ENCODE measurements at regions not wholly inside any gene's neighbourhood (a gene's known extent, or its start where the extent isn't known, plus 50 kb on each side); places are given as distances from the start of the nearest gene placed in this dataset.

DNA sequence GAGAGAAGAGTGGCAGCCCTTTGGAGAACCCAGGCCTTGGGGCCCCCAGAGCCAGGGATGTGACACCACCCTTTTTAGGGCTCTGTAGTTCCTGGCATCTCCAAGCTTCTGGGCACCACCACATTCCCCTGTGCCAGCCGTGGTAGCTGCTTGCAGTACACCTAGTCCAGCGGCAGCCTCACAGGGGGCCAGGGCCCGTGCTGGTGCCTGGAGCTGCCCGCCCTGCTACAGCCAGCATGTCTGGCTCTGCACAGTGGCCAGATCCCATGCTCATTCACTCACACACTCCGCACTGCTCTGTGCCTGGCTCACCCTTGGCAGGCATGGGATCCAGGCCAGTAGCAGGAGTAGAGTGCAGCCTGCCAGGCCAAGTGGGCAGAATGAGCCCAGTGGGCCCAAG, 351.6 kb upstream of the TMCO5A start:
- no peak for DNase-seq

DNA sequence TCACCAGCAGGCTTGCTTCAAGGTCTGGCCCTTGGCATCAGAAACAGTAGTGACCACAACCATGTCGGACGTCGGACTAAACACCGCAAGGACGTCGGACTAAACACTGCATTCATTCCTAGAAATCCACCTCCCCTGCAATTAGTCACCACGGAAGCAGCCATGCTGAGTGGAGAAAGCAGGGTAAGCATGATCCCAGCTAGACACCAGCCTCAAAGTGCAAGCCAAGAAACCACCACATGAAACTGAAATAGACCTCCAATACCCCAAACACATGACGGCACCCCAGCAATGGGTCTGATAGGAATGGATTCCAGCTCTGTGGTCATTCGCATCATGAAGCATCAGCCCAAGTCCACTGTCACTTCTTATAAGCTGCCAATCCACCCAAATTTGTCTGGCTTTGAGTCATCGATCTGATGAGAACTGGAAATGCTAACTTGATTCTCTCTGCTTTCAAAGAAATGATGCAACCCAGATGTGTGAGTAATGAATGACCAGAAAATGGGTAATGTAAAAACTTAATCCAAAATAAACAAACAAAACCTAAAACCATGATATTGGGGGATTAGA, 348.3 kb upstream of the TMCO5A start:
- DNase-seq, result peak; percentile 84

DNA sequence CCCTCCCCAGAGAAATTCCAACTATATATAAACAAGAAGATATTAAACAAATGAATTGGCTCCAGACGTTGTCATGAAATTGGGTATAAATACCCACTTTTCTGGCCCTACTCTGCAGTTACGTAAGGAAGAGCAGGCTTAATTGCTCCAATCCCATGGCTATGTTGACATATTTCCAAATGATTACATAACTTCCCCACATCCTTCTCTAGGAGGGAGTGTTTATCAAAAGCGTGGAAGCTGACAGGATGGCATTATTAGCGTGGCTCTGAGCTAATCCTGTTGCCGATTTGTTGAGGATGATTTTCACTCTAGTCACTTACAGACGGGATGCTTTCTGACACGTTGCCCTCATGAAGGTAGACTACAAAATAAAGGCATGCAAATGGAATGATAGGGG, 347.5 kb upstream of the TMCO5A start:
- peak; percentile 47 for DNase-seq

DNA sequence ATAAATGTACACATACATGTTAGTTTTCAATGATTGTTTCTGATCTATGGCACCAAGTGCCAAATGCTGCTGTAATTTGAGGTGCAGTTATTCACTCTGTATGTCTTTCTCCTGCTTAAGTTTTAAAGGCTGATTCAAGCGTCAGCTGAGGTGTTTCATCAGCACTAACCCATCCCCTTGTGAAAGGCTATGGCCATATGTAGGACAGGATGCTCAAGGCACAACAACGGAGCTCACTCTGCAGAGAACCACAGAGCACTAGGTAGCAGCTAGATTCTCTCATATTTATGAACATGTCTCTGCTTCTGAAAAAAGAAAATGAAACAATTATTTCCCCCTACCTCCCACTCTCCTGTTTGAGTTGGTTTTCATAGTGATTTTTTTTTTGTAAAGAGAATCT, 340.0 kb upstream of the TMCO5A start:
- peak; percentile 28 for DNase-seq

DNA sequence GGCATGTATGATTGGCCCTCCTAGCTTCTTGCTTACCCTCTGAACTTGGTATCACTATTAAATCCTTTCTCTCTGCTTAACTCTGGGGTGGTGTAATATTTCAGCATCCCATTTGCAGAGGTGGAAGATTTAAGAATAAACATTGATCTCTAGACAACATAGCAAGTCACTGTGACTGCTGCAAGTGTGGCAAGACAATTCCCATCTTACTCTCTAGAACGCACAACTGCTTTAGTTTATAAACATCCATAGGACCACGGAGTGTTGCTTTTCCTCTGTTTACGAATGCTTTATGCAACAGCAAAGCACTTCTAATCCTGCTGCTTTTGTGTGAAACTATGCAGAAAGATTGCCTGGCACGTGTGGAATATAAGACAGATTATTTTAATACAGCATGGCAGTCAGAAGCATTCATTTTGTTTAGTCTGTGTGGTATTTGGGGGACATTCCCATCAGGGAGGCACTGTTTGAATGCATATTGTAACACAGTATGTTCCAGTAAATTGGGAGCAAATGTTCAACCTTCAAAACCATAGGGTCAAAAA, 338.9 kb upstream of the TMCO5A start:
- peak; percentile 20 for DNase-seq

DNA sequence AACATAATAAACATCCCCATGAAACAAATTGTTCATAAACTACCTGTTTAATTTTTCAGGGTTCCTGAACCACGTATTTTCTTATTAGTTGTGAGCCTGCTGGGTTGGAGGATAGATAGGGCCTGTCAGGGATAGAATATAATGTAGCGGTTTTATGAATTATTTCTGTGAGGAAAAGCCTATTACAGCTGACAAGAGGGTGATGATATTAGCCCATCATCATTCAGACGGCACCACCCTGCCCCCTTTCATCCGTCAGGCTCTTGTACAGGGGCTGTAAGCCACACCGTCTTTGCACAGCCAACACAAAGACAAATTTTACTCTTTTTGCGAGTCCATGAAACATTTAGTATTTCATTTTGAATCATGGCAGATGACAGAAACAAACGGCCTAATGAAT, 335.3 kb upstream of the TMCO5A start:
- DNase-seq, result no peak

DNA sequence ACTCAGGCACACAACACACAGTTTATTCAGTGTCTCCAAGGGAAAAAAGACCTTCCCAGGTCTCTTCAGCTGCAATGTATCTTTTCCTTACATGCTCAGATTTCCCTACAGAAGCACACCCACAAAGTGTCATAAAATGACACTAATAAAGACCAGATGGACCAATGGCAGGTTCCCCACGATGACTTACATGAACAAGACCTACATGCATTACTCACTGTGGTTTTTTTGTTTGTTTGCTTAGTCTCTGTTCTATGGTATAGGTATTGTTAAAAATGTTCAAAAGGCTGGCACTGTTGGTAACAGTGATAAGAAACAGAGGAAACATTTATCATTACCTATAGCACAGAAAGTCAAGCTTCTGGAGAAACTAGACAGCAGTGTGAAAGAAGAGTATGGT, 318.2 kb upstream of the TMCO5A start:
- peak; percentile 71 for DNase-seq

DNA sequence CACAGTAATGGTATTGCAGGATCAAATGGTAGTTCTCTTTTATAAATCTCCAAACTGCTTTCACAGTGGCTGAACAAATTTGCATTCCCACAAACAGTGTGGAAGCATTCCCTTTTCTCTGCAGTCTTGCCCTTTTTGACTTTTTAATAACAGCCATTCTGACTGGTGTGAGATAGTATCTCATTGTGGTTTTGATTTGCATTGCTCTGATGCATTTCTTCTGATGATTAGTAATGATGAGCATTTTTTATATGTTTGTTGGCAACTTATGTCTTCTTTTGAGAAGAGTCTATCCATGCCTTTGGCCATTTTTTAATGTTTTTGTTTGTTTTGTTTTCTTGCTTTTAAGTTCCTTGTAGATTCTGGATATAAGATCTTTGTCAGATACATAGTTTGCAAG, 316.1 kb upstream of the TMCO5A start:
- DNase-seq, result peak; percentile 57

DNA sequence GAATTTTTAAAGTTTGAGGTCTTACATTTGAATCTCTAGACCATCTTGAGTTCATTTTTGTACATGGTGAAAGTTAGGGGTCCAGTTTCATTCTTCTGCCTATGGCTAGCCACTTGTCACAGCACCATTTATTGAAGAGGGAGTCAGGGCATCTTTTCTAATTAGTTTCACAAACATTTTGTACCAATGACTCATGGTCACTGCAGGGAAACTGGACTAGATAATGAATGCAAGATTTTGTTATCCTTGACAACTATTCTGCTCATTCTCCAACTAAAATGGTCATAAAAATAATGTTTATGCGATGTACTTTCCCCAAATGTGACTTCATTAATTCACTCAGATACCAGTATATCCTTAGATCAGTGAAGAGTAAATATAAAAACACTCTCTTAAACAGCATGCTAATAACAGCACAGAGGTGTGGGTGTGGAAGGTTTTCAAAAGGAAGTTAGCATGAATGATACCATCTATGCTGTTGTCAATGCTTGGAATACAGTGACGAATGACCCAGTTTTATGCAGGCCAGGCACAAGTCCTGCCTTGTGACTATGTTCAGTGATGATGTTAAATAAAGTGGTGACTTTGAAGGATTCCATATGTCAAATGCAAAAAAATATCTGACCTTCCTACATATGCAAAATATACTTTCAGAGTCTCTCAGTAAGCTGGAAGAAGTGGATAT, 314.9 kb upstream of the TMCO5A start:
- DNase-seq, result peak; percentile 24

DNA sequence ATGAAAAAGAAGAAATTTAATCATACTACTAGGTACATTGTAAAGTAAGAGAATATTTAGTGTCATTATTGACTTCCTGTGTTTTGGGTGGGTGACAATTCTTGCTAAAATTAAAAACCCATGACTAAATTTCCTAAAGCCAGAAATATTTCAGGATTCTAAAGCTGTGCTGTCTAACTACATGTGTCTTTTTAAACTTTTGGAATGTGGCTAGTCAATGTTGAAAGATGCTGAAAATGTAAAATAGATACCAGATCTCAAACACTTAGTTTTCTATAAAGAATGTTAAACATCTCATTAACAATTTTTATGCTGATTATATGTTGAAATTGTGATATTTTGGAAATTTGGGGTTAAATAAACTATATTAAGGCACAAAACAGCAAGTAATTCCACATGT, 308.9 kb upstream of the TMCO5A start:
- DNase-seq, result peak; percentile 66

DNA sequence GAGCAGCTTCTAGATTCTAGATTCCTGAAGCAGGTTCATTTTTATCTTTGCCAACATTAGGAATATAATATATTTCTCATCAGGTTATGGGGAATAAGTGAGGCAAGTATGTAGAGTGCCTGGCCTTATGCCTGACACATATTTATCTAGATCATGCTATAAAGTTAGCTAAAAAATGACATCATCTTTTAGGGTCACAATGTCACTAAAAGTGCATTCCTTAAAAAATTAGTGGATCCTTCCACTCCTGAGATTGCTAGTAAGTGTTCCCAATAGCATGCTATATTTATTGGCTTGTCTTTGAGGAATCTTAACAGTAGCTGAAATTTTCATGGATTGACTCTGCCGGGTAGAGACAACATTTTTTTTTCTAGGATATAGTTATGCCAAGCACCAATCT, 305.9 kb upstream of the TMCO5A start:
- no peak for DNase-seq

DNA sequence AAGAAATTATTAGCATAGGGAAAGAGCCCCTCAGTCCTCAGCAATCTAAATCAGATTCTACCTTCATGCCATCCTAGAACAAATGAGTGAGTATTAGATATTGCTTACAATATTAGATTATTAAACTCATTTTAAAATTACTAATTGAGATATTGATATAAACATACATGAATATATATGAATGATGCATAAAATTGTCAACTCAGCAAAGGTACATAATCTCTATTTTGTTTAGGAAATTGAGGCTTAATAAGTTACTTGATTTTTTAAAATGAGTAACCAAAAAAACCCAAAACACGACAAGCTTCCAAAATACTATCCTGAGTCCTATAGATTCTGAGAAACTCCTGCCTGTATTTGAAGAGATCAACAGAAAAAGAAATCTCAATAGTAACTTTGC, 297.7 kb upstream of the TMCO5A start:
- DNase-seq, result no peak

DNA sequence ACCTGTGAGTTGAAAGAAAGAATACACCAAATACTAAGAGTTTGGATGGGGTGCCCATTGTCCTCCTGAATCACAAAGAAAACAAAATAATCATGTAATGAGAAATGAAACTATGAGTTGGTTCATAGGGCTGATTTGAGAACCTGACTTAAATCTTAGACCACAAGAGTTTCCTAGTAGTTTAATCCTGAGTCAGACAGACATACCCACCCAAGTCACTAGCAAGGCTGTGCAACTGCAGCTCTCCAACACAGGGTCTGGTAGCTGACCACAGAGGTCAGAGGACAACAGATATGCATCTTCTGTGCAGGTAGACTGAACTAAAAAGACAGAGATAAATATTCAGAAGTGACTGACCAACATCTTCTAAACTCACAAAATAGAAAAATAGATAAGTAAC, 296.3 kb upstream of the TMCO5A start:
- peak; percentile 39 for DNase-seq

DNA sequence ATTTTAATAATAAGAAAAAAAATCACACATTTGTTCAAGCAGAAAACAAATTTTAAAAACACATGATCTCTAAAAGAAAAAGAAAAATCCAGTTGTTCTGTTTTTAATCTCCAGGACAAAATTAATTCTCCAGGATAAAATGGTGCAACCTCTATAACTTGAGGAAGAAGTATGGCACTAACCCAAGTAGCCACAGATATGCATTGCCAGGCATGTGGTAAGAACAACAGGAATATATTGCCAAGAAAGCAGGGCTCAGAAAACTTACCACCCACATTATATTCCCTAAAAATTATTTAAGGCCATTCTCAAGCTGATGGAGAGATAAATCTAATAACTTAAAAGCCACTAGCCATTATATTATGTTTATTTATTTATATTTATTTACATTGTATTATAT, 295.7 kb upstream of the TMCO5A start:
- peak; percentile 30 for DNase-seq

DNA sequence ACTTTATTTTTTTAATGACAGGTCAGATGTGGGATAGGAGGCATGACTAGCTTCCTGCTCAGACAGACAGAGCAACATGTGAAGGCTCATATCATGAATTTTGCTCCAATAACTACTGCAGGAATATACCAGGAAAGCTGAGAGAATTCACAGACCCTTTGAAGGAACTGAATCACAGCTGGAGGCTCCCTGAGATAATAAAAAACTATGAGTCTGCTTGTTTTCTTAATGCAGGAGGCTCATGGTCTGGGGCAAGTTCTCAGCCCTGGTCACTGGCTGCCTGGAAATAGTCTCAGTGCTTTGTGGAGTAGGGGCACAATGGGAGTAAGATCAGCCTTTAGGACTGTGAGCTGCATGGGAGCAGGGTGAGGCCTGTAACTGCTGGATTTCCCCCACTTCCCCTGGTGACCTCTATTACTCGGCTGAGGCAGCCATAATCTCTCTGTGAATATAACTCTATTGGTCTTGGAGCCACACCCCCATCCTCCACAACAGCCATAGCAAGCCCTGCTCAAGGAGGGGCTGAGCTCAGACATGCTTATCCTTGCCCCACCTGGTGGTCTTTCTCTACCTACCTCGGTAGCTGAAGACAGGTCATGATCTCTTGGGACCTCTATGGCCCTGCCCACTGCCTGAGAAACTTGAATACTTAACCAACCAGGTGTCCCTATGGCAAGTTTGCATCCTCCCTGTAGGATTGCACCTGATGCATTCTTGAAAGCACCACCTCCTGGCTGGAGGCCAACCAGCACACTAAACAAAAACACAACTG, 281.6 kb upstream of the TMCO5A start:
- no peak for DNase-seq

DNA sequence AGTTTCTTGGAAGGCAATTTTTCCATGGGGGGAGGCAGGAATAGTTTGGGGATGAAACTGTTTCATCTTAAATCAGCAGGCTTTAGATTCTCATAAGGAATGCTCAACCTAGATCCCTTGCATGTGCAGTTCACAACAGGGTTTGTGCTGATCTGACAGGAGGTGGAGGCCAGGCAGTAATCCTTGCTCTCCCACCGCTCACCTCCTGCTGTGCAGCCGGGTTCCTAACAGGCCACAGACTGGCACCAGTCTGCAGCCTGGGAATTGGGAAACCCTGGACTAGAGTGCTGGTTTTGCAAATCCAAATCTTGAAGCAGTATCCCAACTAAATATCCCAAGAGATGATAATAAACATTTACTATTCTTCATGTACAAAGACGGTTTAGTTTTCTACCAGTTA, 256.3 kb upstream of the TMCO5A start:
- DNase-seq, result no peak

DNA sequence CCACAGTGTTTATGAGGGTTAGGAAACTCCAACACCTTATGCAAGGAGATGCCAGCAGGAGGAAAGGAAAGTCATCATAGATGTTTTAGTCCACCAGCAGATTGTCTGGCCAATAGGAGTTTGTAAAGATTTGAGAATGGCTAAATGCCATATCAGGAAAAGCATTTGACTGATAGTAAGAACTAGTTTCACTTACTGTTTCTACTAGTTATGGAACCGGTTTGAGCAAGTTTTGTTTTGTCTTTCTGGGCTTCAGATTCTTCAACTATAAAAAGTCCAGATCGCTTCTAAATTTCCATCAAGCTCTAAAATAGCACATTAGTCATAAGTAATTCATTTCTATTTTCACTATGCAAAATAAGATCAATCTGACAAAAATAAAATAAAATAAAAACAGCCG, 254.8 kb upstream of the TMCO5A start:
- DNase-seq, result no peak

DNA sequence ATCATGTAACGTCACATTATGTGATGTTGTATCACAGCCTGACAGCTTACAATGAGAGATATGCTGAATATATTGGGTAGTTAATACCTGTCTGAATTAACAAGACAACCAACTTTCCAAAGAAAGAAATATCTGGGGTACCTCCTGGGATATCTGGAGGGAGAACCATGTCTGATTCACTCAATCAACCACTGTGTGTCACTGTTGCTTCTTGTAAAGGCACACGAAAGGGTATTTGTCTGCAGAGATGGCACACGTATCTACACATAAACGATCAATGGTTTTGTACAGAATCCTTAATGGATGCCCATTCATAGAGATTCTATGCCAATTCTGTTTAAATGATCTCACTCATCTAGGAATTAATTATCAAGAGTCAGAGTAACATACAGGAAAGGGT, 252.1 kb upstream of the TMCO5A start:
- no peak for DNase-seq

DNA sequence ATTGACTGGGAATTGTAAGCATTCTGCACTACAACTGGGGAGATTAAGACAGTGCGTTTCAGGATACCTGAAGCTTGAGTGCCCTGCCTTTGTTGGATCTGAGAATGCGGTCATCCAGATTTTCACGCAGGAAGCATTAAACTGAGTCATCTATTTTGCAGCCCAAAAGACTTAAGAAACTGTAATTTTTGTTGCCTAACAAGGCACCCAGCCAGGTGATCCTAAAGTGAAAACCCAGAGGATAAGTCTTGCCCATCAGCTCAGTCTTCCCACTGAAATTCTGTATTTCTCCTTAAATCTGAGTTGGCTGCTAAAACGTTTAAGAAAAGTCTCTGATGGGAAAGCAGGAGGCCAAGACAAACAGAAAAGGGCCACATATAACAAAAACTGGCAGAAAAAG, 242.5 kb upstream of the TMCO5A start:
- DNase-seq, result no peak

DNA sequence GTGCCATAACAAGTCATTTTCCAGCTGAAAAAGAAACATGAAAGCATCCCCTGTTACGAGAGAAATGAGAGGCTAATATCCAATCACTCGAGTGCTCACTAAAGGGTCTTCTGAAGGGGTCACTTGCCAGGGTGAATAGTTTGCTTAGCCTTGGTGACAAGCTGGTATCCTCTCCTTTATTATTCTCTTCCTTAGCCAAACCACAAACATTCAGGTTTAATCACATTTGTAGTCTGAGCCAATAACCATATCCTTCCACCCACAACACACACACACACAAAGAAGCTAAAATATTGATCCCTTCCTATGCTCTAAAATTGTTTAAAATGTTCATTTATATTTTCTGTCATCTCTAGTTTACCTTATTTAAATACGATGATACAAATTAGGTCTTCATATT, 240.5 kb upstream of the TMCO5A start:
- peak; percentile 51 for DNase-seq

DNA sequence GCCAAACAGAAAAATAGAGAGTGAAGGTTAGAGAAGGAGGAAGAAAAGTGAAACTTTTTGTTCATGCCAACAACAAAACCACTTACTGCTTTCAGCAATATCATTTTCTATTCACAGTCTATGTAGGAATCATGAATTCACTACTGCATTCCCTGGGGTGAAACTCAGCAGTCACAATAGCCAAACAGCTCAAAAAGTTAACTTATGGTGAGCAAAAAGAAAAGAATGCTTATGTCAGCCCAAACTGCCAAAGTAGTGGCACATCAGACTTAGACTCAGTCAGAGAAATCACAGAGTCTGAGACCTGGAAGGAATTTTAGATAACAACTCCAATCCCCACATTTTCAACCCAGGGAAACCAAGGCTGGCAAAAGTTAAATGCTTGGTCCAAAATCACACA, 238.7 kb upstream of the TMCO5A start:
- peak; percentile 74 for DNase-seq

DNA sequence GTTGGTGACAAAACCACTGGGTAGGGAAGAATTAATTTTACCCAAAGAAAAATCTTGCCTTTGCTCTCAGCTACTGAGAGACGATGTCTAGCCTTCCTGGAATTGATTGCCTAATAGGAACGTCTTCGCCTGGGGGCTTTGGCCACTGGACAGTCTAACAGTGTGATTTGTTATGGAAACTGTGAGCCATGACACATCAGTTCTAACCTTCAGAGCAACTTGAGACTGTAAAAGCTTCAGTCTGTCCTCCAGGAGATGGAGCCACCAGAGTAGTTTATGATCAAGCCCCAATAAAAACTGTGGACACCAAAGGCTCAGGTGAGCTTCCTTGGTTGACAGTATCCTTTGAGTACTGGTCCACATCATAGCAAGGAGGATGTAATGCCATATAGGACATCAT, 235.8 kb upstream of the TMCO5A start:
- DNase-seq, result no peak

DNA sequence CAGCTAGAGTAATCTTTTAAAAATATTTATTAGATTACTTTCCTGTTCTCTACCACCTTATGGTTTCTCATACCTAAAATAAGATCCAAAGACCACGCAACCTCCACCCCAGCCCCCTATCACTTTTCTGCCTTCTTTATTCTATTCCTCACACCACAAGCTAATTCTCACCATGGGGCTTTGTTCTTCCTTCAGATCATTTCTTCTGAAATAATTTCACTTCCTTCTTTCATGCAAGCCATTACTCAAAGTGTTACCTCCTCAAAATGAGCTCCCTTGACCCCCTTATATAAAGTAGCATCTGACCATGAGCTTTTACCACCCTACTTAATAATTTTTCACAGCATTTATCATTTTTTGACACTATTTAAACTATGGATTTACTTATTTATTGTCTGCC, 233.2 kb upstream of the TMCO5A start:
- no peak for DNase-seq

DNA sequence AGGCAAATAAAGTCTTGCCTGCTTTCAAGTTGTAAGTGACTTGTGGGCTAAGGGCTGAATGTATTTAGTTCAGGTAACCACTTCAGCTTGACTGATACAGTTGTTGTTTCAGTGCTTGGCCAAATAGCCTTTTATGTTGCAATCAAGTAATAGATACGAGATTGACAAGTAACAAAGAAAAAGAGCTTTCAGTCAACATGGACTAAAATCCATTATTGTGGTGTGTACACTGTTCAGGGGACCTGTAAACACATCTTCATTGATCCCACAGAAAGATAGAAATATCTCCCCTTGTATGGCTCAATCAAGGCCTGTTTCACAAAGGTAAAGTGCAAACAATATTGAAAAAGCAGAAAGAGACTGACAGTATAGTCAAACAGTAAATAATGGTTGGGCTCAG, 224.8 kb upstream of the TMCO5A start:
- DNase-seq, result no peak
